ENCODE measurements at regions not wholly inside any gene's neighbourhood (a gene's known extent, or its start where the extent isn't known, plus 50 kb on each side); places are given as distances from the start of the nearest gene placed in this dataset.

GRCh38 chr15:97483232-97483631 is 477.3 kb upstream of the ARRDC4 start:
- TF ChIP-seq EP300 (IDR thresholded peaks at IDR 0.05; ENCODE audit: borderline replicate concordance): no peak
- no peak for TF ChIP-seq FOXM1 (IDR thresholded peaks at IDR 0.05; ENCODE audit: borderline replicate concordance, low read depth)
- no peak for TF ChIP-seq RAD21 (IDR thresholded peaks at IDR 0.05; ENCODE audit: low read depth)
- TF ChIP-seq ZBTB7A (IDR thresholded peaks at IDR 0.05; ENCODE audit: low read depth): no peak
- TF ChIP-seq MAX (IDR thresholded peaks at IDR 0.05): no peak
- no peak for TF ChIP-seq CEBPB (IDR thresholded peaks at IDR 0.05)
- TF ChIP-seq REST (IDR thresholded peaks at IDR 0.05; ENCODE audit: low read depth): no peak
- TF ChIP-seq YY1 (IDR thresholded peaks at IDR 0.05; ENCODE audit: low read depth): no peak
